ENCODE measurements at regions not wholly inside any gene's neighbourhood (a gene's known extent, or its start where the extent isn't known, plus 50 kb on each side); places are given as distances from the start of the nearest gene placed in this dataset.

- Histone ChIP-seq H3K4me3 (replicated peaks; ENCODE audit: insufficient read depth, low read length) (no peak overlapping the region), H3K27ac (replicated peaks) (no peak overlapping the region)
- DNase-seq (ENCODE audit: low read depth in 1 of 2, low spot score in 1 of 2) = no peak
These were observed 1220.2 kb upstream of the ACVR2A start for GRCh38 chr2:146624430-146625160.

GRCh38 chr2:146623771-146624170 lies 1221.1 kb upstream of the ACVR2A start:
- no peak for TF ChIP-seq GABPA (IDR thresholded peaks at IDR 0.05; ENCODE audit: low read depth)
- no peak for TF ChIP-seq SPI1 (IDR thresholded peaks at IDR 0.05; ENCODE audit: borderline replicate concordance, low read depth)
- TF ChIP-seq POLR2AphosphoS5 (IDR thresholded peaks at IDR 0.05; ENCODE audit: low read depth) = no peak
- TF ChIP-seq CTCF (IDR thresholded peaks at IDR 0.05; ENCODE audit: insufficient read depth, low read length) = no peak
- TF ChIP-seq REST (IDR thresholded peaks at IDR 0.05; ENCODE audit: insufficient replicate concordance, low read depth) = no peak
- no peak overlapping the region for H3K27ac ChIP-seq (replicated peaks)
- DNase-seq (ENCODE audit: low read depth in 1 of 2, low spot score in 1 of 2) = no peak
- H3K27me3 ChIP-seq (ENCODE audit: insufficient read depth, poor library complexity, severe bottlenecking) = no peaks in the 10 kb centered on the region
- no peak overlapping the region for H3K4me3 ChIP-seq (replicated peaks; ENCODE audit: insufficient read depth, low read length)

More at GRCh38 chr2:146624430-146625160, 1220.2 kb upstream of the ACVR2A start:
- no peaks in the 10 kb centered on the region for H3K27me3 ChIP-seq (ENCODE audit: insufficient read depth, poor library complexity, severe bottlenecking)
- no peak for TF ChIP-seq CTCF (IDR thresholded peaks at IDR 0.05; ENCODE audit: insufficient read depth, low read length)
- TF ChIP-seq REST (IDR thresholded peaks at IDR 0.05; ENCODE audit: insufficient replicate concordance, low read depth) = no peak
- TF ChIP-seq POLR2AphosphoS5 (IDR thresholded peaks at IDR 0.05; ENCODE audit: low read depth) = no peak
- TF ChIP-seq SPI1 (IDR thresholded peaks at IDR 0.05; ENCODE audit: borderline replicate concordance, low read depth) = no peak

GRCh38 chr2:146621656-146622055 lies 1223.2 kb upstream of the ACVR2A start:
- no peak overlapping the region for H3K4me3 ChIP-seq (replicated peaks; ENCODE audit: insufficient read depth, low read length)
- H3K27ac ChIP-seq (replicated peaks) = no peak overlapping the region
- no peak for DNase-seq (ENCODE audit: low read depth in 1 of 2, low spot score in 1 of 2)
- TF ChIP-seq SPI1 (IDR thresholded peaks at IDR 0.05; ENCODE audit: borderline replicate concordance, low read depth) = no peak
- H3K27me3 ChIP-seq (ENCODE audit: insufficient read depth, poor library complexity, severe bottlenecking) = no peaks in the 10 kb centered on the region

- Histone ChIP-seq H3K4me3 (replicated peaks; ENCODE audit: insufficient read depth, low read length) (no peak overlapping the region), H3K27ac (replicated peaks) (no peak overlapping the region), H3K27me3 (ENCODE audit: insufficient read depth, poor library complexity, severe bottlenecking) (no peaks in the 10 kb centered on the region)
- DNase-seq (ENCODE audit: low read depth in 1 of 2, low spot score in 1 of 2) = no peak
- TF ChIP-seq CTCF (IDR thresholded peaks at IDR 0.05; ENCODE audit: insufficient read depth, low read length) (no peak), SPI1 (IDR thresholded peaks at IDR 0.05; ENCODE audit: borderline replicate concordance, low read depth) (no peak), GABPA (IDR thresholded peaks at IDR 0.05; ENCODE audit: low read depth) (no peak), POLR2AphosphoS5 (IDR thresholded peaks at IDR 0.05; ENCODE audit: low read depth) (no peak), REST (IDR thresholded peaks at IDR 0.05; ENCODE audit: insufficient replicate concordance, low read depth) (no peak)
These were observed 1229.1 kb upstream of the ACVR2A start for GRCh38 chr2:146615778-146616177.

Measured in HL-60 (cell line).